Panc1 (cell line): ENCODE measurements at regions not wholly inside any gene's neighbourhood (a gene's known extent, or its start where the extent isn't known, plus 50 kb on each side); places are given as distances from the start of the nearest gene placed in this dataset.

Experiments
- CTCF ChIP-seq: fragments of 450-650 bp; IDR thresholded peaks from 2 replicates; pipeline ENCODE4 v1.5.1; 2017; ENCODE audit warnings: mild to moderate bottlenecking
- POLR2AphosphoS5 ChIP-seq: IDR thresholded peaks from 2 replicates; pipeline ENCODE4 v1.6.1; 2012; ENCODE audit warnings: mild to moderate bottlenecking, low read depth, low read length, moderate library complexity

- TF ChIP-seq CTCF = no peak
- no peak for TF ChIP-seq POLR2AphosphoS5
Observed at GRCh38 chr20:51223183-51223720, 200.3 kb upstream of the KCNG1 start.
